Testis (tissue), 2 donors: ENCODE measurements at regions not wholly inside any gene's neighbourhood (a gene's known extent, or its start where the extent isn't known, plus 50 kb on each side); places are given as distances from the start of the nearest gene placed in this dataset.

Source experiments
- CTCF ChIP-seq, 3 experiments: fragments of 450-650 bp in 2 of 3; fragments of 200-600 bp in 1 of 3; sonication (generic) in 1 of 3; IDR thresholded peaks; one replicate each; pipeline ENCODE4 v1.5.1; 2016 to 2019; ENCODE audit warnings: antibody characterized with exemption in 3 of 3, mild to moderate bottlenecking in 2 of 3, moderate library complexity in 1 of 3
- POLR2A ChIP-seq: fragments of 450-650 bp; IDR thresholded peaks from one replicate; pipeline ENCODE4 v1.6.1; 2017; ENCODE audit warnings: antibody characterized with exemption, mild to moderate bottlenecking, moderate library complexity

- TF ChIP-seq POLR2A (no peak), CTCF (IDR thresholded peaks at IDR 0.05) (no peak)
Observed at GRCh38 chr13:79847882-79848592, 367.1 kb downstream of the NDFIP2 start.
